OCI-LY7 (cell line): ENCODE measurements at regions not wholly inside any gene's neighbourhood (a gene's known extent, or its start where the extent isn't known, plus 50 kb on each side); places are given as distances from the start of the nearest gene placed in this dataset.

Source experiments
- CTCF ChIP-seq: fragments of 200-600 bp; sonication (generic); conservative IDR thresholded peaks from 2 replicates; pipeline ENCODE4 v1.5.1; 2014; ENCODE audit warnings: mild to moderate bottlenecking, antibody characterized with exemption, low read length, moderate library complexity, mixed read lengths
- EZH2phosphoT487 ChIP-seq: fragments of 200-600 bp; sonication (generic); IDR thresholded peaks from 2 replicates; pipeline ENCODE4 v1.6.1; 2018; ENCODE audit warnings: low read depth, borderline replicate concordance, mild to moderate bottlenecking, mixed run types, antibody characterized with exemption, low read length, moderate library complexity, mixed read lengths

GRCh38 chrX:16458208-16458607 lies 191.8 kb upstream of the S100G start:
- TF ChIP-seq CTCF, result no peak
- TF ChIP-seq EZH2phosphoT487, result no peak
